HG02759 (cell line): ENCODE measurements at regions not wholly inside any gene's neighbourhood (a gene's known extent, or its start where the extent isn't known, plus 50 kb on each side); places are given as distances from the start of the nearest gene placed in this dataset.

Experiments
- ATAC-seq: cut with Tn5 transposase; IDR thresholded peaks from one replicate; pipeline ENCODE4 v1.9.1; 2021; ENCODE audit warnings: mild to moderate bottlenecking, moderate library complexity; ENCODE audit not compliant: unreplicated experiment

- ATAC-seq, result no peak
These were observed 1245.6 kb downstream of the OTOL1 start for GRCh38 chr3:162742159-162742717.

GRCh38 chr3:162743091-162743490 is 1246.5 kb downstream of the OTOL1 start:
- ATAC-seq, result no peak

- ATAC-seq, result no peak
These were observed 1264.2 kb downstream of the OTOL1 start for GRCh38 chr3:162760789-162761188.

DNA sequence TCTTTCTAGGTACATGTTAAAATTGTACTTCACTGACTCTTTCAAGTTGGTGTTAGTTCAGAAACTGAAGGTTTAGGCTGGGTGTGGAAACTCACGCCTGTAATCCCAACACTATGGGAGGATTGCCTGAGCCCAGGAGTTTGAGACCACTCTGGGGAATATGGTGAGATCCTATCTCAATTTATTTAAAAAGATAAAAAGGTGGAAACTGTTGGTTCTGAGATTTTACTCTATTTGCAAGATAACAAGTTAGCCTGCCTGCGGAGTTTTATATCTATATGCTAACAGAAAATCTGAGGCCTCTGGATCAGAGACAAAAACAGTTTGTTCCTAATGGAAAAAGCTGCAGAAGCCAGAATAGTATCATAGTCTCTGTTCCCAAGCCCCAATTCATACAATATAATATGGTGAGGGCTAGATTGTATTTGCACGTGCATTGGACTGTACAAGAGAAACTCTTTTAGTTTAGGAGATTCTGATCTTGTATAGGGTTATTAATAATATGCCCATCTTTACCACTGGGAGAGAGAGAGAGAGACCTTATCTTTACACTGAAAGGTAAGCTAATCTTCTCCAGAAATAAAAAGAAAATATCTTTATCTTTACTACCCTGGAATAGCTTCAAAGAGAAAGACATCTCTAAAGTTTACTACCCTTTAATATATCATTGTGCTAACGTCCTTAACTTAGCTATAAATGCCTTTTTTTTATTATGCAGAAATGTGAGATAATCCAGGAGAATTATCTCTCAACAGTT is 1267.6 kb downstream of the OTOL1 start:
- ATAC-seq, result no peak

- ATAC-seq, result no peak
These were observed 1268.1 kb downstream of the OTOL1 start for GRCh38 chr3:162764808-162765071.

GRCh38 chr3:162765524-162765923 is 1268.9 kb downstream of the OTOL1 start:
- no peak for ATAC-seq

GRCh38 chr3:162769564-162769963 is 1273.0 kb downstream of the OTOL1 start:
- ATAC-seq, result no peak

DNA sequence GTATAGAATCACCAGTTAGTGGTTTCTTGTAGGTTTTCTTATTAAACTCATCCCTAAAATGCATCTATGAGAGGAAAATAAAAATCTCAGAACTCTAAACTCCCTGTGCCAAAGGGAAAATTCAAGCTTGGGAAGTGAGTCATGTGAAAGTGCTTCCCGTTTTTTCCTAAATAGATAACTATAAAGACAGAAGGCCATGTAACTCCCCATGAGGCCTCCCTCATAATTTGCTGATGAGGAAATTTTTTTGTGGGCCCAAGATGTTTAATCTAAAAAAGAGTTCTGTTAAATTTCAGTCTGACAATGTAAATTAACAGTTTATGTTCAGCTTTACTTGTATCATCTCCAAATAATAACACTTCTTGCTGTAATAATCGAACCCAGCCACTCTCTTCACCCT is 1273.9 kb downstream of the OTOL1 start:
- no peak for ATAC-seq

DNA sequence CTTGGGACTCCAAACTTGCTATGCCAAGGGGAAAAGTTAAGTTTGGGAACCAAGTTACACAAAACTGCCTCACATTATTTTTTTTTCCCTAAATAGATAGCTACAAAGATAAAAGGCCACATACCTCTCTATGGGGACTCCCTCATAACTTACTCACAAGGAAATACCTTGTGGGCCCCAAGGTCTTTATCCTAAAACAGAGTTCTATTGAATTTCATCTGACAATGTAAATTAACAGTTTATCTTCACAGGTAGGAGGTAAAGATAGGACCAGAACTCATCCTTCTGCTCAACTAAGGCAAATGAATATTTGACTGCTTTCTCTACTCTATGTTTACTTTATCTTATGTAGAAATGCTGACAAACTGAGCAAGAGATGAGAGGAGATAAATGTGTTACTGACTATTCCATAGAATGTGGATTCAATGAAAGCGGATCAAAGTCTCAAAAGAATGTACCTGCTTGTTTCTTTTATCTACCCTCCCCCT is 1278.0 kb downstream of the OTOL1 start:
- ATAC-seq, result no peak

DNA sequence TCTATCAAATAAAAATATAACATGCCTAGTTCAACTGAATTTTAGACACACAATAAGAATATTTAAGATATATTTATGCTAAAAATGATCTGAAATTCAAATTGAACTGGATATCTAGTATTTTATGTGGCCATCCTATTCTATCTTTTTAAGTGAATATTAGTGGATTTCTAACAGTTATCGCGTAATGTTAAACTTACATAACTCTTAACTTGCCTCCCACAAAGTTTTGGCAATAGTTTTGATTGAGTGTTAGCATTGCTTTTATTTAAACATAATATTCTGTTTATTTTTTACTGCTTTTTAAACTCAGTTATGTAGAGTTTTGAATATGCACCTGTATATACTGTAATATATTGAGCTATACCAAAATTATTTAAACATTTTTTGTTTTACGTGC is 1279.5 kb downstream of the OTOL1 start:
- ATAC-seq, result no peak

DNA sequence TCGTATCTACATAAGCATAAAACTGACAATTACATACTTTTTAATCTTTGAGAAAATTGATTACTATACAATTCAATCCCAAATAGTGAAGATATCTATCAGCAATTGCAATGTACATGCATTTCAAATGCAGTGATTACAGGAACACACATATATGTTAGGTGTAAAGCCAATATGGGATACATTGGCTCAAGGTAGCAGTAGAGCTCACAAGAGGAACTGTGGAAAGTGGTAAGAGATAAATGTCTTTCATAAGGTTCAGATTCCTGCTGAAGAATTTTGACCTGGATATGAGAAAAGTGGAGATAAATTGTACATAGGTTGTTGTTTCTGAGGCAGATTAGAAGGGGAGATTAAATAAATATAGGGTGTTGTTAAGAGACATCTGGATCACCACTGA is 1280.5 kb downstream of the OTOL1 start:
- no peak for ATAC-seq

DNA sequence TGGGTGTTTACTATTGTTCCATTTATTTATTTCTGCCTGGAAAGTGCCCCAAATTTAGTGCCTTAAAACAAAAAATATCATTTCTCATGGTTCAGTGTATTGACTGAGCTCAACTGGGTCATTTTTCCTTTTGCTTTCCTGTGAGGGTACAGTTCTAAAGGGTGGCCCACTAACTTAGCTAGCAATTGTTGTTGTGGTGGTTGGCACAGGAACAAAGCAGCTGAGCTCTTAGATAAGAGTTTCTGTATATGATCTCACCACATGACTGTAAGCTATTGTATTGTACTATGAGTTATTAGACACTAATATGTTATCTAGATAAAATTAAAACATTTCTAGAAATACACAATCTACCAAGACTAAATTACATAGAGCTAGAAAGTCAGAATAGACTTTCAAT is 1283.7 kb downstream of the OTOL1 start:
- ATAC-seq, result no peak

- ATAC-seq, result no peak
These were observed 1303.3 kb downstream of the OTOL1 start for GRCh38 chr3:162799910-162800309.

GRCh38 chr3:162802228-162802965 is 1305.8 kb downstream of the OTOL1 start:
- no peak for ATAC-seq

- ATAC-seq, result no peak
These were observed 1314.2 kb downstream of the OTOL1 start for GRCh38 chr3:162810776-162811175.

- no peak for ATAC-seq
These were observed 1346.1 kb downstream of the OTOL1 start for GRCh38 chr3:162842549-162843216.

- ATAC-seq, result no peak
These were observed 1349.3 kb downstream of the OTOL1 start for GRCh38 chr3:162845918-162846317.

DNA sequence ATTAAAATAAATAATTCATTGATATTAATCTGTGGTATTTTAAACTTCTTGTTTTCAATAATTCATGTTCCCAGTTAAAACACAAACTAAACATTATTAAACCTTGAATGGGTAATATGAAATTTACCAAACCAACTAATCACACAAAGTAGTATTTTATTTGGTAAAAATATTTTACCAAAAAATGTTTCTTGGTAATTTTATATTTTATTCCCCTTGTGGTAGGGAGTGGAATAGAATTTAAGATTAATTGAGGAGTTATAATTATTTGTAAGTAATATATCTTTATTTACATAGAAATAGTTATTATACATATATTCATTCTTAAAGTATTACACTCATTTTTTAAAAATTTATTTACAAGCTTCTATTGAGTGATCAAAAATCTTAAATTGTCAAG is 1350.9 kb downstream of the OTOL1 start:
- ATAC-seq, result no peak

- no peak for ATAC-seq
These were observed 1367.0 kb downstream of the OTOL1 start for GRCh38 chr3:162863579-162863978.

DNA sequence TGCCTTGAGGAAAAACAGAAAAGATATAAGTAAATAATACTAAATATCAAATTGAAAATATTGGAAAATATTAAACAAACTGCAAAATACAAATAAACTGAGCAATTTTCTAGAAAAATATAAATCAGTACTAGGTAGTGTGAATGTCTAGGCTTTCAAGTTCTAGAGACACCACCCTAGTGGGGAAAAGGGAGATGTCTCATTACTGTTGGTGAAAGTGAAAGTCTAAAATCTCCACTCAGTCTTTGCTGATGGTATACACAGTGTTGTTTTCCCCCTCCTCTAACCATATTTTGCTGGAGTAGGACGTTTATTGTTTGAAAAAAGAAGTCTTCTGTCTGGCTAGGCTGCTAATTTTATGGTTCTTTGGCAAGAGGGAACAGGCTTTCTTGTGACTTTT is 1368.9 kb downstream of the OTOL1 start:
- ATAC-seq, result no peak

- no peak for ATAC-seq
These were observed 1382.5 kb downstream of the OTOL1 start for GRCh38 chr3:162879021-162879562.
